Colon (tissue), 2 donors: ENCODE measurements at regions not wholly inside any gene's neighbourhood (a gene's known extent, or its start where the extent isn't known, plus 50 kb on each side); places are given as distances from the start of the nearest gene placed in this dataset.

ENCODE experiments used
- FAIRE-seq: peaks from 2 replicates; lab custom pipeline; 2012; peaks lifted over from hg19 to GRCh38; lab: Jason Lieb, UNC
- donor health status: control.
- donor health status: control.

- FAIRE-seq = no peak
These were observed 165.4 kb upstream of the FOXQ1 start for GRCh38 chr6:1146500-1146899.

- no peak for FAIRE-seq
These were observed 166.1 kb upstream of the FOXQ1 start for GRCh38 chr6:1145768-1146218.

GRCh38 chr6:1144842-1145767, 166.8 kb upstream of the FOXQ1 start:
- FAIRE-seq = no peak

- FAIRE-seq = no peak
These were observed 168.2 kb upstream of the FOXQ1 start for GRCh38 chr6:1143655-1144054.

GRCh38 chr6:1139155-1139890, 172.6 kb upstream of the FOXQ1 start:
- no peak for FAIRE-seq

- no peak for FAIRE-seq
These were observed 174.0 kb upstream of the FOXQ1 start for GRCh38 chr6:1137849-1138248.

- FAIRE-seq = no peak
These were observed 175.1 kb upstream of the FOXQ1 start for GRCh38 chr6:1136827-1137226.

GRCh38 chr6:1136415-1136774, 175.5 kb upstream of the FOXQ1 start:
- no peak for FAIRE-seq

GRCh38 chr6:1135726-1136414, 176.0 kb upstream of the FOXQ1 start:
- no peak for FAIRE-seq

GRCh38 chr6:1131285-1132079, 180.4 kb upstream of the FOXQ1 start:
- FAIRE-seq = no peak

- no peak for FAIRE-seq
These were observed 181.2 kb upstream of the FOXQ1 start for GRCh38 chr6:1130709-1131108.

GRCh38 chr6:1129131-1129530, 182.8 kb upstream of the FOXQ1 start:
- FAIRE-seq = no peak

GRCh38 chr6:1127597-1128288, 184.2 kb upstream of the FOXQ1 start:
- no peak for FAIRE-seq

GRCh38 chr6:1127129-1127528, 184.8 kb upstream of the FOXQ1 start:
- FAIRE-seq = no peak

- FAIRE-seq = no peak
These were observed 185.9 kb upstream of the FOXQ1 start for GRCh38 chr6:1126036-1126435.

- no peak for FAIRE-seq
These were observed 186.6 kb upstream of the FOXQ1 start for GRCh38 chr6:1125297-1125696.

- no peak for FAIRE-seq
These were observed 187.0 kb upstream of the FOXQ1 start for GRCh38 chr6:1124885-1125284.

GRCh38 chr6:1123386-1124375, 188.2 kb upstream of the FOXQ1 start:
- no peak for FAIRE-seq

GRCh38 chr6:1122083-1122482, 189.8 kb upstream of the FOXQ1 start:
- FAIRE-seq = no peak

GRCh38 chr6:1118287-1118647, 193.6 kb upstream of the FOXQ1 start:
- FAIRE-seq = no peak
